ENCODE measurements at regions not wholly inside any gene's neighbourhood (a gene's known extent, or its start where the extent isn't known, plus 50 kb on each side); places are given as distances from the start of the nearest gene placed in this dataset.

GRCh38 chr13:44022196-44022595 is 142.5 kb downstream of the LACC1 start:
- DNase-seq (ENCODE audit: low spot score), result no peak

- no peak for DNase-seq (ENCODE audit: low spot score)
These were observed 144.6 kb downstream of the LACC1 start for GRCh38 chr13:44024167-44024845.

DNA sequence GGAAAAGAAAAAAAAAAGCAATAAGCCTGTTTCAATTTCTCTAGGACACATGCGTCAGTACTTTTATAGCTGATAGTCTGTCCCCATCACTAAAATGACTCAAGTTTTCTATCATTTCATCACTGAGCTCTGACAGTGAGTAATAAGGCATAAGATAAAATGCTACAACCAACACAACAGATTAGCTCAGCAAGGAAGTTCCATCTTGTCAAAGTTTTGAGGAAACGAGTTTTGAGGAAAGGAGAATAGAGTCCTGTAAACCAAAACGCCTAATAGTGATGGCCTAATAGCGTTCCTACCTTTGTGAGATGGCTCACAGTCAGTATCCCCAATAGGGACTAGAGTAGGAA is 145.1 kb downstream of the LACC1 start:
- DNase-seq (ENCODE audit: low spot score), result no peak

- DNase-seq (ENCODE audit: low spot score), result no peak
These were observed 146.5 kb downstream of the LACC1 start for GRCh38 chr13:44026194-44026593.

DNA sequence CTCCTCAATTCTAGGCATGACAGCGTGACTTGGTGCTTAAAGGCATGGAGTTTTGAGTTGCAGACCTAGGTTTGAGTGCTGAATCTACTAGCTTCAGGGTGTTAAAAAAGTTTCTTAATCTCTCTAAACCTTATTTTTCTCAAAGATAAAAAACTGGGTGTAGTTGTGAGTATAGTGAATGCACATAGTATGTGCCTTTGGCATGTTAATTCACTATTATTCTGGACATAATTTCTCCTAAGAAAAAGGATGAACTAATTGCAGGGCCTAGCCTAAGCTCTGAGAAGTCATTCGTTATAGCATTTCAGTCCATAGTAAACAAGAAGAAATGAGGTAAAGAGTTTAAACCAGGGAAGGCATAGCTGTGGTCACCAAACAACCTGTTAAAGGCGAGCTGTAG is 149.0 kb downstream of the LACC1 start:
- no peak for DNase-seq (ENCODE audit: low spot score)

DNA sequence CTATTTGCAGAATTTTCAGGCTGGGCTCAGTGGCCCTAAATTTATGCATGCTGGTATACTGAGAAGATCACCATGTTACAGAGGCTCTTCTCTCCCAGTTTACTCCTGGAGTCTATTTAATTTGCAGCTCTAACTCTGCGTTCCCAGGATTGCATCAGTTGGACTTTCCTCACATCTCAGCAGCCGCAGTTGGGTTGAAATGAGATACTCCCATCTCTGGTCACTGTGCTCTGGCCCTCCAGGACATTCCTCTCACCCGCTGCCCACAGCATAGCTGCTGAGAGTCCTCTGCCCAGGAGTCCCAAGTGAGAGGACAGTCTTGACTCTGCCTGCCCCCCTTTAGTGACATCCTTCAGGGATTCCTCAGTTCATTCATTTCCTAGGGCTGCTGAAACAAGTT is 150.9 kb downstream of the LACC1 start:
- no peak for DNase-seq (ENCODE audit: low spot score)

GRCh38 chr13:44031555-44031954 is 151.9 kb downstream of the LACC1 start:
- DNase-seq (ENCODE audit: low spot score), result no peak

DNA sequence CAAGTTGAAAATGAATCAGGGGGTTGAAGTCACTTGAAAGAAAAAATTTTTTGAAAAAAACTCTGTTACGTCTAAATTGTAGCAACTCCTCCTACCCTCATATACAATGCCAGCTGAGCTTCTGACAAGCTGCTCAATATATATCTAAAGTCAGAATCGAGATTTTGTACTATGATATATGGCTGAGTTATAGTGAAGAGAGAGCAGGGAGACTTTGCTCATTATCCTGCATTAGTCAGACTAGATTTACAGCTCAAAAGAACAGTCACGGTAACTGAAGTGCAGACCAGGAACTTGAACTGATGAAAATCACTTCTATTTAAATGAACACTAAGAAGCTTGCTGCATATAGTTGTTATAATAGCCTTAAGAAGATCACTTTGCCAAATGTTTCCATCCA is 153.1 kb downstream of the LACC1 start:
- no peak for DNase-seq (ENCODE audit: low spot score)

- DNase-seq (ENCODE audit: low spot score), result no peak
These were observed 155.7 kb downstream of the LACC1 start for GRCh38 chr13:44035400-44035799.

GRCh38 chr13:44040070-44040817 is 160.5 kb downstream of the LACC1 start:
- no peak for DNase-seq (ENCODE audit: low spot score)

- DNase-seq (ENCODE audit: low spot score), result no peak
These were observed 161.1 kb downstream of the LACC1 start for GRCh38 chr13:44040818-44041100.

DNA sequence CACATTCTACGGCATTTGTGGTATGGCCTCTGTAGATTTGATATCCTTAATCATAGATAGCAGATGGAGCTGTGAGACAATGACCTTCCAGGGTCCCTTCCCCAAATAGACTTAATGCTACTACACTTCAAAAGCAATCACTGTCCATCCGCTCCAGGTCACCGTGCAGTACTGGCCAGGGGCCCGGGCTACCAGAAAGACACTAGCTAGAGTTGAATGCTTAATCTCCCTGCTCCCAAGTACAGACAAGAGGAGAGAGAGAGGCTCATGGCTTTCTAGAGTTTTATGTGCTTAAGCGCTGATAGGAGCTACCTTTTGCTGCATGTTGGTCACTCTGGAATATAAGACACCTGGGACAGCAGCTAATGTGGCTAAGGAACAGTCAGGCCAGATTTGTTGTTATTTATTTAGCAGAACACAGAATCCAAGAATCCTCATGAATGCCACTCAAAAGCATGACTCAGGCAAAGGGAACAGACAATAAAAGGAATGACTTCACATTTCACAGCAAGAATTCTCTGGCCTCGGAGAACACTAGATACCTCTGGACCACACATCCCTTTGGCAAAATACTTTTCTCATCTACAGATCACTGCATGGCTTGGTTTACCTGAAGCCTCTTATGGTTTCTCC is 165.0 kb downstream of the LACC1 start:
- DNase-seq (ENCODE audit: low spot score), result no peak

DNA sequence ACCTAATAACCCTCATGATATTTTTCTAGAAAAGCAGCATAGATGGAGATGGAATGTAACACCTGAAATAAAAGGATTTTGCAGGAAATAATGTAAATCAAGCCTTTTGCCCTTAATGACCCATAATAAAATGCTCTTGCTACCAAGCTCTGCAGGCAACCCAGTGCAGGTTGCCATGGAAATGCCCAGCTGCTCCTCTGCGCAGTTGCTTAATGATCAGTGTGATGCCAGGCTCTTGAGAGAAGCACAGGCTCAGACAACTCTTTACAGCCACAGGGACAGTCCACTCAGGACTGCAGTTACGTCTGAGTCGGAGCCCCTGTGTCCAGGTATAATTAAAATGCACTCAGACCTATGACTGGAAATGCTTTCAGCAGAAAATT is 165.5 kb downstream of the LACC1 start:
- no peak for DNase-seq (ENCODE audit: low spot score)

GRCh38 chr13:44046428-44046827 is 166.7 kb downstream of the LACC1 start:
- DNase-seq (ENCODE audit: low spot score), result no peak

GRCh38 chr13:44048326-44048725 is 168.6 kb downstream of the LACC1 start:
- no peak for DNase-seq (ENCODE audit: low spot score)

DNA sequence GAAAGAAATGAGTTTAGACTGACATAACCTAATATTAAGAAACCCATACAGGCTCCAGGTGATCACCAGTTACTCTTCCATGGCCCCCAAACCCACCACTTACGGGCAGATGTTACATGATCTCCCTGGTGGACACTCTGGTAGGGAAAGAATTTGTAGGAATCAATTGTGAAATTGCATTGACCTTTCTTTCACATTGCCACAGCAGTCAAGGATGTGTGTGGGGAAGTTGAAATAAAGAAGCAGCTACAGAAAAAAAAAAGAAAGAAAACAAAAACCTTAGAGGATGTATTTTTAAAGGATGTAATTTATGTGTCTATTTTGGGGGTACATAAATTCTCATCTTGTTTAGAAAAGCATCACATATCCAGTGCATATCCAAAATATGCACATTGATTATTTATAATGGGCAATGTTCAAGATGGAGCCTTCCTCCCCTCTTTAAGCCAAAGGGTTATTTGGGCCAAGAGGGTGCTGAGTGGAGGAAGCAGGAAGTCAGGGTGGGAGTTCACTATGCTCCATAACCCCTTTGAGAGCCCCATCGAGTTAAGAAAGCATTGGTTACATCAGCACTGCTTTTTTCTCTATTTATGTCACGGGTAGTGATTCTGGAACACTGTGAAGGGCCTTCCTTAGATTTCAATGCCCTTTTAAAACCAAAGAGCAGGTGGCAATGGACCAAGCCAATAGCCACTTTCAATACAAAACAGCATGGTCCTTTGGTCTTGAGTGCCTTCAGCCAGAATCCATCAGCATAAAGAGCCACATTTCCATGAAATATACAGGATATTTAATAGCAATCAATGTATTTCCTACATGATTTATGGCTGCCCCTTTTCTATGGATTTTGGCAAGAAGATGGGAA is 169.6 kb downstream of the LACC1 start:
- no peak for DNase-seq (ENCODE audit: low spot score)

- peak; percentile 18 for DNase-seq (ENCODE audit: low spot score)
These were observed 170.9 kb downstream of the LACC1 start for GRCh38 chr13:44050450-44051063.

GRCh38 chr13:44051405-44051804 is 171.7 kb downstream of the LACC1 start:
- no peak for DNase-seq (ENCODE audit: low spot score)

DNA sequence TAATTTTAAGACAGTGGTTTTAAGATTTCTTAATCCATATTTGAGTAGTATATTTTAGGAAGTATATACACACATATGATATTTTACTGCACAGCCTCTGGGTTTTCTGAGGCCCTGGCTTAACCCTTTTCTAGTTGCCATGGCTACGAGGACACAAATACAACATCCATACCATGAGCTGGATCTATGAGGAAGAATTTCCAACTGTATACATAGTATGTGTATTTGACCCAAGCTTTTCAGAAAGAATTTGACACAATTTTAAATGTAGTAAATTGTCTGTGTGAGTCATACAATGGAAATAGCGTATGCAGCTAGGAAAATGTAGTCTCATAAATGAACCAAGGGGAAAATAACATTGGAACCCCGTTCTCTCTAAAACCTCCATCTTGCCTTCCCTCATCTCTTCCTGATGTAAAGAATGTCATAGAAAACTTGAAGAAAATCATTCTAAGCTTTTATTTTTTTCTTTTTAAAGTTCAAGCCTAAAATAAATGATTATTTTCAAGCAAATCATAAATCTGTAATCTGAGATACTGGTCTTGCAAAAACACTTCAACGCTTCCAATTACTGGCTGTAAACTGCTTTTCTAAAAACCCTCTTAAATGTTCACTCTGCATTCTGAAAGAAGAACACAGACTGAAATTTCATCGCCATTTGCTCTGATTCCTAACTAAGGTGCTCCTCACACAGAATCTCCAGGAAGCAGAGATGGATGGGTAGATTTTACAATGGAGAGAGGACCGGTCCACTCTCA is 172.4 kb downstream of the LACC1 start:
- no peak for DNase-seq (ENCODE audit: low spot score)

DNA sequence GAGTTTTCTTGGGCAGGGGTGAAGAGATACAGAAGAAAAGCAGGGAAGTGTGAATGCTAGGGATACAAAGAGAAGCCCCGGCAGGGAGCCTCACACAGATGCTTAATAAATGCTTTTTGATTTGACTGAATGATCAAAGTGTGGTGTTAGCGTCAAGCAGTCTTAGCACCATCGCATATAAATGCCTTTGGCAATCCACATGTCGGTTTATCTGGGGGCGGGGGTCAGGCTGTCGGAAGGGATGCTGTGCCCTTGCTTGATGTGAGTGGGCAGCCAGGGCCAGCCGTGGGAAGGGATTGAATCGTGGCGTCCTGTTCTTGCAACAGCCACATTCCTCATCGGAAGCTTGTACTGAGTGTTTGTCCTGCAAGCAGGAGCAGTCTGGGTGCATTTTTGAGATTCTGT is 173.1 kb downstream of the LACC1 start:
- peak; percentile 45 for DNase-seq (ENCODE audit: low spot score)

- no peak for DNase-seq (ENCODE audit: low spot score)
These were observed 173.5 kb downstream of the LACC1 start for GRCh38 chr13:44053208-44053607.

- no peak for DNase-seq (ENCODE audit: low spot score)
These were observed 174.8 kb downstream of the LACC1 start for GRCh38 chr13:44054525-44054924.
